ENCODE measurements at regions not wholly inside any gene's neighbourhood (a gene's known extent, or its start where the extent isn't known, plus 50 kb on each side); places are given as distances from the start of the nearest gene placed in this dataset.
A peak's percentile ranks its signal among the peaks of the same experiment; 100 is the strongest.
"Not testable (repeated sequence)": the region's sequence is repeated elsewhere in the genome, so short reads cannot be mapped to it uniquely, and the experiment has no call there.

DNA sequence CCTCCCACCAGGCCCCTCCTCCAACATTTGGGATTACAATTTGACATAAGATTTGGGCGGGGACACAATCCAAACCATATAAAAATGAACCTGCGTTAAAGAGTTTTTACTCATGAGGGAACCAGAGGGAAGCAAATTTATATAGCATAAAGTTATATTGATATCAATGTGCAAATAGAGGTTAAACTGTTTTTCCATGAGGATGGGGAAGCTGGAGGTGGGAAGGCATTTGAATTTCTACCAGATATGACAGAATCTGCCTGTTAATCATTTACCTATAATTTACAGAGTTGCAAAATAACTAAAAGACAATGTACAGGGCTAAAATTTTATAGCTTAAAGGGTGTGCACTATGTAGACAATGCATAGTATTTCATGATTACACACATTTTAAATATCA is 322.0 kb upstream of the FKBP1C start:
- no peak for DNase-seq

DNA sequence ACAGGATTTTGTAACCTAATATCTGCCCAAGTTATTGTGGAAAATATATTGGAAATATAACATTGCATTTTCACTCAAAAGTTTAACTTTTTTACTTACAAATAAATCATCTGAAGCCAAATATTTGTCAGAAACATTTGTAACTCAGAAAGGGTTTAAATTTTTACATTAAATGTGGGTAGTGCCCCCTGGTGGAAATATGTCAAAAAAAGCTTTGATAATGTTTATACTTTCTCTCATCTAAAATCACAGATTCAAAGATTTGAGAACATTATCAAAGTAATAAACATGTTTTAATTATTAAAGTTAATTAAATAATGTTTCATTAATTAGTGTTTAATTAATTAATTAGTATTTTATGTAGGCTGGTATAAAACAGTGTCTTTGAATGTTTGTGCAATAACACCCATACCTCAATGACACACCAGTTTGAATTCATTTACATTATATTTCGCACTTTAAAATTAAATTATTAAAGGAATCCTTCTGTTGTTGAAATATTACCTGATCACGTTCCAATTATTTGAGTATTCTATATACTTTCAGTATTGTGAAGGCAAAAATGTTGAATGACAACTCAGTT is 320.1 kb upstream of the FKBP1C start:
- DNase-seq: no peak

DNA sequence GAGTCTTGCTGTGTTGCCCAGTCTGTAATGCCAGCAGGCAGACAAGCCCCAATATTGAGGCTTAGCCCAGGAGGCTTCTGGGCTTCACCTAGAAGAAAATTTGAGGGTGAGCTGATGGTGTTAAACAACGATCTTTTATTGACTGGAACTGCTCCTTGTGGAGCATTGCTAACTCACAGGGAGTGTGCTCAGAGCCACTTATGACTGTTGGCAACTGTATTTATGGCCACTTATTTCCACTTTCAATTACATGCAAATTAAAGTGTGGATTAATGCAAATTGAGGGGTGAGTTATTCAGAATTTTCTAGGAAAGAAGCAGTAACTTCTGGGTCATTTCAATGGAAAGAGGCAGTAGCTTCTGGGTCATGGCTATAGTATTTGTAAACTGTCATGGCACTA is 317.2 kb upstream of the FKBP1C start:
- DNase-seq: no peak

DNA sequence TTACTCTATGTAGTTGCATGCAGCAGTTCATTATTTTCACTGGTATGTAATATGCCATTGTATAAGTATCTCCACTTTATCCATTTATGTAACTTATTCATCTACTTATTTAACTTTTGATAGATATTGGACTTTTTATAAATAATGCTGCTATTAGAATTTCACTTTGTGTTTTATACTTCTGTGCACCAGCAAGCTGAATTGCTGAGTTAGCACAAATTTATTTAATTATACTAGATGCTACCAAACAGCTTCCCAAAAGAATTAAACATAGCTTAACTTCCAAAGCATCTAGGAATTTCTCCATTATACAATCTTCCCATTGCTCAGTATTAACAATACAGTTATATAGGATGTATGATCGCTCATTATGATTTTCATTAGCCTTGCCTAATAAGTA is 308.0 kb upstream of the FKBP1C start:
- DNase-seq: no peak

DNA sequence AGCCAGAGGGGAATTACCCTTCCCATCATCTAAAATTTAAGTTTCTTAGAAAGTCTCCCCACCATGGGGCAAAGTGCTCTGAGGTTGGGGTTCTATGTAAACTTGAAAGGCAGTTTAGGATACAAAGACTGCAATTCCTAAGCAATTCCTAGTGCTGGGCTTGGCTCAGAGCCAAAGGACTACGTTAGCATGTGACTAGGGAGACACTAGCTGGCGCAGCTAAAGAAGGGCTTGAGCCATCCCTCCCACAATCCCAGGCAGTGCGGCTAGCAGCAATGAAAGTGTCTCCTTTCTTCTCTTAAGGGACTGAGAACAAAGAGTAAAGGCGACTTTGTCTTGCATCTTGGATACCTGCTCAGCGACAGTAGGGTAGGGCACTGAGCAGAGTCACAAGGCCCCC is 306.6 kb upstream of the FKBP1C start:
- DNase-seq: no peak

DNA sequence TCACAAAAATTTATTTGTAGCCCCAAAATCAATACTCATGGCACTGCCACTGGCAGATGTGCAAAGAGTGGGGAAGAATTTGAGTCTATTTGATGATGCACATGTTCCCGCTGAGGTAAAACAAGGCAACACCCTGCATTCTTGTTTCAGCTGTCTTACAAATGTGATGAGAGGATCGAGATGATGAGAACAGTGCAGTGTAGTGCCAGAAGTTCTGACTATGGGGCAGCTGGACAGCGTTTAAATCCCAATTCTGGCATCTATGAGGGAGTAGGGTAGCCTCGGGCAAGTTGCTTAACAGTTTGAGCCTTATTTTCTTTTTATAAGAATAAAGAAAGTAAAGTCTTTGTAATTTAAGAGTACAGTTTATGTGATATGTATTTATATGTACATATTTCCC is 296.7 kb upstream of the FKBP1C start:
- no peak for DNase-seq

DNA sequence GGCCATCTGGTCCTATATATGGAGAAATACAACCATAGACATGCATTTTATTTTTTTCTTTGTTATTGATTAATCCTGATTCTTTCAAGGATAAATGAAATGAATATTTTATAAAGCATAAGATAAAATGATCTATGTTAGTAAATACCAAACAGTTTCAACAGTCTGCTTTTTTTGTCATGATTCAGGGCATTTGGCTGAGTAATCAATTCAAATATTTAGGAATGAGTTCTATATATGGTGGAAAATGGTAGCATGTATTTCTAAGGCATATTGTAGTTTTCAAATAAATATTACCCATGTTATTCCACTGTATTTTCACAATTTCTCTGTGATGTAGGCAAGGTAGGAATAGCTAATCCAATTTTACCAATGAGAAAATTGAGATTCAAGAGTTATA is 287.5 kb upstream of the FKBP1C start:
- DNase-seq: no peak

DNA sequence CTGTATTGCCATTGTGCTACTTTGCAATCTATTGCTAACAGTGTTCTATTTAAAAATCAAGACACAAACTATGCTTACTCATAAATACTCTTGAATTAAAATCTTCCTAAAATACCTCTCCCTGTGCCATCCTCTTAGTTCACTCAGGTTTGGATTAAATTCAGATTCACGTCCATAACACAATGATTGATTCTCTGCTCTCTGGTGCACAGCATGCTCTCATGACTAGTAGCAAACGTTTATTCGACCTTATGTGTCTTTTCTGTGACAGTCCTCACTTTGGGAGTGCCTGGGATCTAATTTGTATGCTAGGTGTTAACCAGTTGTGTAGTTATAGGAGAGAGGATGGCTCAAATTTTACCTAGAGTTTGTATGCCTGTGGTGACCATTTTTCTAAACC is 270.4 kb upstream of the FKBP1C start:
- DNase-seq: no peak

DNA sequence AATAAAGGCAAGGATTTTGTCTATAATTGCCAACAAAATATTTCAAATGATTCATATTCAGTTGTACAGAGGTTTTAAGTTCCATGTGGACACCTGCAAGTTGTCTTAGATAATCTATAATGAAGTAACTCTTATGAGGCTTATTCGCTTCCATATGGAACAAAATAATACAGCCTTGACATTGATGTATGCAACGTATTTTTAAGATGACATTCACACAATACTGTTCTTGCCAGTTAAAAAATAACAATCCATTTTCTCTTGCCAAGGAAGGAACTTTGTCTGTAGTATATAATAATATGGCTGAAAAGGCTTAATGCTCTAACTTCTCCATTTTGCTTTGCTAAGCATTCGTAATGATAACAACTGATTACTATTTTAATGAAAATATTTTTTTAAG is 269.3 kb upstream of the FKBP1C start:
- DNase-seq: no peak

DNA sequence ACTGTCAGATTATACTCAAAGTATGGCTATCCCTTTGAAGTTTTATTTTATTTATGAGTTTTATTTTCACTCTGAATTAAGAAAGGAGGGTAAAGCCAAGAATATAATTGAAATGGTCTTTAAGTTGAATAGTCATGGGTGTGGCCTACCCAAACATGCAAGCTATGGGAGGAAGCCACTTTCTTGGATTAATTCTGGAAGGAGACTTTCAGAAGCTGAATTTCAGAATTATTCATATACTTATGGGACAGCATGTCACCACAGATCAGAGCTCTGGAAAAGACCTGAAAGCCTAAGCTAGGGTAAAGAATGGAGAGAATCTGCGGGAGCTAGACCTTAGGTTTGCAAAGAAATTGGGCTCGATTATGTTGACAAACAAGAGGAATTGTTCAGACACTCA is 242.4 kb upstream of the FKBP1C start:
- no peak for DNase-seq

DNA sequence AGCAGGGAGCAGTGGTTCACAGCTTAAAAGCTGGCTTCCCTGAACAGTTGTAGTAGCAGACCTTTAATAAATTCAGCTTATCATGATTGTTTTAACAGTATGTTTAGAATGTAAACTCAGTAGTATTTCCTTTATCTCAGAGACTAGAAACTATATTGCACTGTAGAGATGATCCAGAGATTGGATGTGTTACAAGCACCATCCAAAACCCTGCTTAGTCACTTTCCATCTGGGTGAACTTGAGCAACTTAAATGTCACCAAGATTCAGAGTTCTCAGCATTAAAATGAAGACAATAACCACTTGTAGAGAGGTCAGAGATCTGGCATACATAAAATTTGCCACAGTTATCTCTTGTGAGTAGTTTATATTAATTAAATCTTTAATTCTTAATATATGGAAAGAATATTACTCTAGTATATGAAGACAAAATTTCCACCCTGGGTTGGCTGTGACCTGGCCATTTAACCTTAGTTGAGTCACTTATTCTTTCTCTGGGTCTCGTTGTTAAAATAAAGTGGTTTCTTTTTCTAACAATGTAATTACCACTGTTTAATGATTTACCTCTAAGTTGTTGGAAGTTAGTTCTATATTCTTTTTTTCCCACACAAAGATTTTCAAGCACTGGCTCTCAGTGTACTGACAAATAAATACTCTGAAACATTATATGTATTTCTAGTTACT is 239.2 kb upstream of the FKBP1C start:
- DNase-seq: no peak

DNA sequence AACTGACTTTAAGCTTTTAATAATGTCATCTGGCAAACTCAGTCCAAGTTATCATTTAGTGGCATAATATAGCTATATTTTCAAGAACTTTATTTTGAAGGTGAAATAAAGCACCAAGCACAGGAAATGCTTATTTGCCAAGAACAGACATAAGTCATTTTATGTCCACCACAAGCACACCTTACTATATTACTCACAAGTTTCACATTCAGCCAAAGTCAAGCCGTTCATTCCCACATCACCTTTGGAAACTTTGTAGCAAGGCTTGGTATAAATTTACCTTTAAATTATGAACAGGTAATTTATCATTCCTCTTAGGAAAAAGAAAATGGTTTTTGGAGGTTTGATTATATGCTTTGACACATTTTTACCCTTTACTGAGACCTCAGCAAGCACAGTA is 236.8 kb upstream of the FKBP1C start:
- DNase-seq: no peak

DNA sequence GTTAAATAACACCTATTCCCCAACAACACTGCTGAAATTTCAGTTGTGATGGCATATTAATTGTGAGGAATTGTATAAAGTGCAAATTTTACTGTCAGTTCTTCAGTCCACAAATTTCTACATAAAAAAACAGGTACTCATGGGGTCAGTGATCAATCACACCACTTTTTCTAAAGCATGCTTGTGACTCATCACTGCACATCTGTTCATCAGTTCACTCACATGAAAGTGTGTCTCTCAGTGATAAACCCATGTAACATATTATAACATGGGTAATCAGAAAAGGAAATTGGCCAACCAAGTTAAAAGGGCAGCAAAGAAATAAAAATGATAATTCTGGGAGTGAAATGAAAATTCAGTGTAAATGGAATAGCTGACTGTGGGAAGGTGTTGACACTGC is 234.7 kb upstream of the FKBP1C start:
- DNase-seq: no peak

DNA sequence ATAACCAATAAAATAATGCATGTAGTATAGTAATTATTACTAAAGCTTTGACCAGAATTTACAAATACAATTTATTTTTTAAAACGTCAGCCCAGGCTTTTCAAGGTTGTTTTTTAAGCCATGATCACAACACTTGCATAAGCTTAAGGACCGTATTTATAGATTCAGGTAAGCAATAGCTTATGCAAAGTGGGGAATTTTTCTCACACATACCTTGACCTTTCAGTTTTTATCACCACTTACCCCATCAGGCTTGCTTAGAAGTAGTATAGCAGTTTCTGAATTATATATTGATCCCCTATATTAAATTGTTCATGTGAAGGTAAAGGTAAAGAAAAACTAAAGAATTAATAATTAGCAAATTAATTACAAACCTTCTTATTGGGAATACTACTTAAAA is 232.3 kb upstream of the FKBP1C start:
- DNase-seq: no peak

DNA sequence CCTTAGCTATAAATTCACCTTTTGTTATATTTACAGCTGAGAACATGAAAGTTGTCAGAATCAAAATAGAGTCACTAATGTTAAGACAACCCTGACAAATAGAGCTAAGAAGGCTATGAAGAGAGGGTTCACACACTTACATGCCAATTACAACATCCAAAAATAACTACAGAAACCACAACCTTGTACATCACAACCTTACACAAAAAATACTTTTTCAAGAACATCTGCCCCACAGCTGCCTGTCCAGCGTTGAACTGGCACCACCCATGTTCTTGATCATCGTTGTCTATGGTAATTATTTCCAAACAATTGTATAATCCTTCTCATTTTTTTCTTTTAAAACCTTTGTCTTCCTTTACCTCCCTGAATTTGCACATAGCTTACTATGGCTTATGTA is 231.2 kb upstream of the FKBP1C start:
- DNase-seq: no peak

DNA sequence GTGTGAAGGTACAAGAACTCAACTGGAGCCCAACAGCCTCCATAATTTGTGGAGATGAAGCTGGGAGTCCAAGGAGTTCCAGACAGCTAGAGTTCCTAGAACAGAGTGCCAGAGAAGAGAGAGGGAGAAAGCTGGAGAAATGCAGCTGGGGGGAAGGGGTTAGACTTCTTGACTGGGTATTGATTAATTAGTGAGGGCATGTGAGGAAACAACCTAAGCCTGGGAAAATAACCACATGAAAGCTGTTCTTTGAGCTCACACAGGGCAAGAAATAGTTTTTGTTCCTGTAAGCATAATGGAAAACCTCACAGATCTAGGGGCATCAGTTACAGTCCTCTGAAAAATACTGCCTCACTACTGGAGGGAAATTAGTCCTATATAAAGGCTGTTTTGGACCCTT is 230.5 kb upstream of the FKBP1C start:
- no peak for DNase-seq

DNA sequence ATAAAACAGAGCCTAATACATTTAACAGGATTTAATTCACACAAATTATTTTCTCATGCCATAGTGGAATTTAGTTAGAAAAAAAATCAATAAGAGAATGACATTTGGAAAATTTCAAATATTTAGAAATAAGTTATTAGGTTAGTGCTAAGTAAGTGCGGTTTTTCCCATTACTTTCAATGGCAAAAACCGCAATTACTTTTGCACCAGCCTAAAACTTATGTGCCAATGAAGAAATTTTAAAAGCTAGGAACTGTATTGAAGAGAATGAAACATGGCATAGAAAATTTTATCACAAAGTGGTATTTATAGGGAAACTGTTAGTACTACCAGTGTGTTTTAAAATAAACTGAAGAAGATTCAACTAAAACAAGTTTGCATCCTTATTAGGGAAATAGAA is 228.3 kb upstream of the FKBP1C start:
- no peak for DNase-seq

DNA sequence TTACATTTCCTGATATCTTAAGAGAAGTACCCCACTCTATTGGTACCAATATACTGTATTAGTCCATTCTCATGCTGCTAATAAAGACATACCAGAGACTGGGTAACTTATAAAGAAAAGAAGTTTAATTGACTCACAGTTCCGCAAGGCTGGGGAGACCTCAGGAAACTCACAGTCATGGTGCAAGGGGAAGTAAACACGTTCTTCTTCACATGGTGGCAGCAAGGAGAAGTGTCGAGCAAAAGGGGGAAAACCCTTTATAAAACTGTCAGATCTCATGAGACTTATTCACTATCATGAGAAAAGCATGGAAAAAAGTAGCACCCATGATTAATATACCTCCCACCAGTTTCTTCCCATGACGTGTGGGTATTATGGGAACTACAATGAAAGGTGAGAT is 219.6 kb upstream of the FKBP1C start:
- DNase-seq: not testable (repeated sequence)

DNA sequence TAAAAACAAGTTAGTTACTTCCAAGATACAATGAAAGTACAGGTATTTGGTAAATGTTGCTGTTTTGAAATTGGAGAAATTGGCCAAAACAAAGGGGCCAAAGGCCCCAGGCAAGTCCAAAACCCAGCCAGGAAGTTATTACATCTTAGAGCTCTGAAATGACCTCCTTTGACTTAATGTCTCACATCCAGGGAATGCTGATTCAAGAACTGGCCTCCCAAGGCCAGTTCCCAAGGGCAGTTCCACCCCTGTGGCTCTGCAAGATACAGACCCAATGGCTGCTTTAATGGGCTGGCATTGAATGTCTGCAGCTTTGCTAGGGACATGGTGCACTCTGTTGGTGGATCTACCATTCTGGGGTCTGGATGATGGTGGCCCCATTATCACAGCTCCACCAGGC is 217.3 kb upstream of the FKBP1C start:
- no peak for DNase-seq

DNA sequence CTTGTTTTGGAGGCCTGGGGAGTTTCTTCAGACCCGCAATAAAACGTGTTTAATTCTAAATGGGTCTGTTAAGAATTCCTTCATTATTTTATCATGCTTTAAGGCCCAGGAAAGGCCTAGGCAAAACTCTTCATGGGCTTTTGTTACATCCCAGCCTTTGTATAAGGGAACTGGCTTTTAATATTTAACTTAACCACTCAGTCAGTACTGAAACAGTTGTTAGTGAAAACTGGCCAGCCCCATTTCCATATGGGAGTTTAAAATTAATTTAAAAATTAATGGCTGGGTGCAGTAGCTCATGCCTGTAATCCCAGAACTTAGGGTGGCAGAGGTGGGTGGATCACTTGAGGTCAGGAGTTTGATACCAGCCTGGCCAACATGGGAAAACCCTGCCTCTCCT is 213.2 kb upstream of the FKBP1C start:
- DNase-seq: no peak

DNA sequence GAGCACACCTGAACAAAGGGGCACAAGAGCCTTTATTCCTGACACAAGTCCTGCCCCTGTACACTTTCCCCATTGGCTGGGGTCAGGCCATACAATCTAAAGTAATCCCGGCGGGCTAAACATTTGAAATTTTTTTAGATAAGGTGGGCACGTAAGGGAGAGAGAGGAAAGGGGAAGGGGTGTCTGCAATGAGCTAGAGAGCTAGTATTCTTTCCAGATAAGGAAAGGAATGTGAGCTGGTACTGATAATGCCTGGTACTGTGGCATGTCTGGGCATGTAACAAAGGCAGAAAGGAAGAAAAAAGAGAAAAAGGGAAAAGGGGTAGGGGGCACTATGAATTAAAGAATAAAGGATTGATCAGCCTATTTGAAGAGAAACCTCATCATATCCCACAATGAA is 212.0 kb upstream of the FKBP1C start:
- not testable (repeated sequence) for DNase-seq

DNA sequence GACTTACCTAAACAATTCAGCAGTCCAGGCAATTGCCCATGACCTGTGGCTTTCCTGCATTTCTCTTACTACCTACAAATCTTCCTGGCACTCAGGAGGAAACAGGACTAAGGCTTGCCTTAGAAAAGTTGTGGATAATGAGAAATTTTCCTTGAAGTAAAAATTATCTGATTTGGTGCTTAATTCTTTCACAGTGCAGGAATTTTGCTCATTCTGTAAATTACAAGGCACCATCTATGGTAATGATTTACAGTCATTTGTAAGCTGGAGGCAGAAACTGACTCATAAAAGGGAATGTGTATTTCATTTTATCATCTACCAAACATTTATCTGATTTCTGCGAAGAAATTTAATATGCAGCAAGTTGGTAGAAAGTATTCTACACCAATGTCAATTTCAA is 211.5 kb upstream of the FKBP1C start:
- DNase-seq: peak; percentile 12

DNA sequence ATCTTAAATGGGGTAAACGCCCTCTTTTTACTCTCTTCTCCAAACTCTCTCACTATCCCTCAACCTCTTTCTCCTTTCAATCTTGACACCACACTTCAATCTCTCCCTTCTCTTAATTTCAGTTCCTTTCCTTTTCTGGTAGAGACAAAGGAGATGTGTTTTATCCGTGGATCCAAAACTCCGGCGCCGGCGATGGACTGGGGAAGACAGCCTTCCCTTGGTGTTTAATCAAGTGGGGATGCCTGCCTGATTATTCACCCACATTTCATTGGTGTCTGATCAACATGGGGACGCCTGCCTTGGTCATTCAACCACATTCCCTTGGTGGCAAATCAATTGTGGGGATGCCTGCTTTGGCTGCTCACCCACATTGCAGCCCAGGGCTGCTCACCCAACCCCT is 205.3 kb upstream of the FKBP1C start:
- not testable (repeated sequence) for DNase-seq

DNA sequence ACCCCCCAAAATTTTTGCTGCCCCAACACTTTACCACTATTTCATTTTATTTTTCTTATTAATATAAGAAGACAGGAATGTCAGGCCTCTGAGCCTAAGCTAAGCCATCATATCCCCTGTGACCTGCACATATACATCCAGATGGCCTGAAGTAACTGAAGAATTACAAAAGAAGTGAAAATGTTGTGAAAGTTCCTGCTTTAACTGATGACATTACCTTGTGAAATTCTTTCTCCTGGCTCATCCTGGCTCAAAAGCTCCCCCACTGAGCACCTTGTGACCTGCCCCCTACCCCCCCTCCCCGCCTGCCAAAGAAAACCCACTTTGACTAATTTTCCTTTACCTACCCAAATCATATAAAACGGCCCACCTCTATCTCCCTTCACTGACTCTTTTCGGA is 200.3 kb upstream of the FKBP1C start:
- DNase-seq: not testable (repeated sequence)

DNA sequence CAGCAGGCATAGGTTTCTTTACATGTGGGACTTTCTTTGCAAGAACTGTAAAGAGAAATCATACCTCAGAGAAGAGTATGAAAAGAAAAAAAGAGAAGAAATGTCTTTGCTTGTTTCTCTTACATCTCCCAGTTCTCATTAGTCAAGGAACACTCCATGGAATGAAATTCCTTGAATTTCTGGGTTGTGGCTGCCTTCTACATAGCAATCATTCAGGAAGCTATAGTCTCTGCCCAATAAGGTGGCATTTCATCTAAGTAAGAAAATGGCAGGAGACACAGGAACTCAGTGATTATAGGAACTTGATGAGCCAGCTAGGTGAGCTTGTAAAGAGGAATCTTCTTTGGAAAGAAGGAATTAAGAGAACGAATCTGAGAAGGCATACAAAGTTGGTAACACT is 197.0 kb upstream of the FKBP1C start:
- DNase-seq: no peak
